ENCODE measurements at regions not wholly inside any gene's neighbourhood (a gene's known extent, or its start where the extent isn't known, plus 50 kb on each side); places are given as distances from the start of the nearest gene placed in this dataset.
"Not testable (repeated sequence)": the region's sequence is repeated elsewhere in the genome, so short reads cannot be mapped to it uniquely, and the experiment has no call there.

DNA sequence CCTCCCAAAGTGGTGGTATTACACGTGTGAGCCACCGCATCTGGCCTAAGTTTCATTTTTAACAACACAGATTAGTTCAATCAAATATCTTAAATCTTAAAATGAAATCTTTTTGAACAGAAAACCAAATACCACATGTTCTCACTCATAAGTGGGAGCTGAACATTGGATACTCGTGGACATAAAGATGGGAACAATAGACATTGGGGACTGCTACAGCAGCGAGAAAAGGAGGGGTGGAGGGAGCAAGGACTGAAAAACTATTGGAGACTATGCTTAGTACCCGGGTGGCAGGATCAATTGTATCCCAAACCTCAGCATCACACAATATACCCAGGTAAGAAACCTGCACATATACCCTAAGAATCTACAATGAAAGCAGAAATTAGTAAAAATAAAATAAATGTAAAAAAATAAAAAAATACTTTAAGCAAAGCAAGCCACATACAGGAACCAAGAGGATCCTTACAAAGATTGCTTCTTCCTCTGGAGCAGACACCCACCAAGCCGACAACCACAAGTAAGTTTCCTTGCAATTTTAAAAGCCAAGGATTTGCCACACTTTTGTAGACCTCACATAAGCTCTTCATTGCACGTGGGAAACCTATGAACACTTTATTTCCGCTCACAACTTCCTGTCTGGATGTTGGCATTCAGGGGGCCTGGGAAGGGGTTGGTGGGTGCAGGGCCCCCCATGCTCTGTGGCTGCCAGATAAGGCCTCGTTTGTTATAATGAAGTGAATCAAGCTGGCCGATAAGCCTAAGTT, 147.9 kb downstream of the MYCN start:
- TF ChIP-seq, protein P1, sequence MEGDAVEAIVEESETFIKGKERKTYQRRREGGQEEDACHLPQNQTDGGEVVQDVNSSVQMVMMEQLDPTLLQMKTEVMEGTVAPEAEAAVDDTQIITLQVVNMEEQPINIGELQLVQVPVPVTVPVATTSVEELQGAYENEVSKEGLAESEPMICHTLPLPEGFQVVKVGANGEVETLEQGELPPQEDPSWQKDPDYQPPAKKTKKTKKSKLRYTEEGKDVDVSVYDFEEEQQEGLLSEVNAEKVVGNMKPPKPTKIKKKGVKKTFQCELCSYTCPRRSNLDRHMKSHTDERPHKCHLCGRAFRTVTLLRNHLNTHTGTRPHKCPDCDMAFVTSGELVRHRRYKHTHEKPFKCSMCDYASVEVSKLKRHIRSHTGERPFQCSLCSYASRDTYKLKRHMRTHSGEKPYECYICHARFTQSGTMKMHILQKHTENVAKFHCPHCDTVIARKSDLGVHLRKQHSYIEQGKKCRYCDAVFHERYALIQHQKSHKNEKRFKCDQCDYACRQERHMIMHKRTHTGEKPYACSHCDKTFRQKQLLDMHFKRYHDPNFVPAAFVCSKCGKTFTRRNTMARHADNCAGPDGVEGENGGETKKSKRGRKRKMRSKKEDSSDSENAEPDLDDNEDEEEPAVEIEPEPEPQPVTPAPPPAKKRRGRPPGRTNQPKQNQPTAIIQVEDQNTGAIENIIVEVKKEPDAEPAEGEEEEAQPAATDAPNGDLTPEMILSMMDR (IDR thresholded peaks at IDR 0.05; ENCODE audit: insufficient read depth, low read depth, low read length, missing control alignments) = no peak
- no peak overlapping the region for H3K4me3 ChIP-seq (ENCODE audit: low read length)
- DNase-seq (ENCODE audit: low read depth) = no peak

DNA sequence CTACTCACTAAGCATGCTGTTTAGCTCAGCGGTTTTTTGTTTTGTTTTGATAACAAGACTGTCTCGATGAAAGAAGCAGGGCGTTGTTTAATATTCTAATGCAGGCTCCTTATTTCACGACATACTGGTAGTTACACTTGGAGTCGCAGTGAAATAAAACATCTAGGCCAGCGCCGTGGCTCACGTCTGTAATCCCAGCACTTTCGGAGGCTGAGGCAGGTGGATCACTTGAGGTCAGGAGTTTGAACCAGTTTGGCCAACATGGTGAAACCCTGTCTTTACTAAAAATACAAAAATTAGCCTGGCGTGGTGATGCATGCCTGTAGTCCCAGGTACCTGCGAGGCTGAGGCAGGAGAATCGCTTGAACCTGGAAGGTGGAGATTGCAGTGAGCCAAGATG, 145.8 kb downstream of the MYCN start:
- not testable (repeated sequence) for H3K4me3 ChIP-seq (ENCODE audit: low read length); DNase-seq (ENCODE audit: low read depth)

DNA sequence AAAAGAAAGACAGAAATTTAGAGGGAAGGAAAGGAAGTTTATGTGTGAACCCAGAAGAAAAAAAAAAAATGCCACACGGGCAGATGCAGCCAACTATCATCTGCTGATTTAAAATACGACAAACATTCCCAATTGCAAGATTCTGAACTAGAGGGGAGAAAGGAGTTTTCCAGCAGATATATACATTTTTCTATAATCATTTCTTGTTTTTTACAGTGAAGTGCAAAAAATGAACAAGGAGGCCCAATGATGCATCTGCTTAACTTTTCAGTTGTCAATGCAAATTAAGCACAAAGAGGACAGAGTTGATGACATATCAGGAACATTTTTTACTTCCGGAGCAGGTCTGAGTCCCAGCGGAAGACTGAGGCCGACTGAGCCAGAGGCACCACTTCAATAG, 144.7 kb downstream of the MYCN start:
- TF ChIP-seq, protein P1 (IDR thresholded peaks at IDR 0.05; ENCODE audit: insufficient read depth, low read depth, low read length, missing control alignments) = no peak
- no peak overlapping the region for H3K4me3 ChIP-seq (ENCODE audit: low read length)
- DNase-seq (ENCODE audit: low read depth) = no peak

DNA sequence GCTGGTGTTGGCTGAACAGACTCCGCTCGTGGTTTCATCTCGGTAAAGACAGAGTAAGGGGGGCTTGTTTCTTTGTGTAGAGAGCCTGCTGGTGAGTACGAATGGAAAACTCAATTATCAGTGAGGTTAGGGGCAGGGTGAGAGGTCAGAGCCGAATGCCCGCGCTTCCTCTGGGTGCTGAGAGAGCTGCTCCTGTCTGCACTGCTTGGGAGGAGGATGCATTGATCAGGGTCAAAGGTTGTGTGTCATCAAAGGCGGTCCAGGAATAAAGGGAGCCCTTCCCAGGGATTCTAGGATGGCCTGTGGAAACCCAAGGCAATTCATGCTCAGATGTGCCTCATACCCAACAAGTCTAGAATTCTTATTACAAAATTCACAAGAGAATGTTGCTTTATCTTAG, 143.9 kb downstream of the MYCN start:
- TF ChIP-seq, protein P1 (IDR thresholded peaks at IDR 0.05; ENCODE audit: insufficient read depth, low read depth, low read length, missing control alignments) = no peak
- no peak for DNase-seq (ENCODE audit: low read depth)
- H3K4me3 ChIP-seq (ENCODE audit: low read length) = no peak overlapping the region

DNA sequence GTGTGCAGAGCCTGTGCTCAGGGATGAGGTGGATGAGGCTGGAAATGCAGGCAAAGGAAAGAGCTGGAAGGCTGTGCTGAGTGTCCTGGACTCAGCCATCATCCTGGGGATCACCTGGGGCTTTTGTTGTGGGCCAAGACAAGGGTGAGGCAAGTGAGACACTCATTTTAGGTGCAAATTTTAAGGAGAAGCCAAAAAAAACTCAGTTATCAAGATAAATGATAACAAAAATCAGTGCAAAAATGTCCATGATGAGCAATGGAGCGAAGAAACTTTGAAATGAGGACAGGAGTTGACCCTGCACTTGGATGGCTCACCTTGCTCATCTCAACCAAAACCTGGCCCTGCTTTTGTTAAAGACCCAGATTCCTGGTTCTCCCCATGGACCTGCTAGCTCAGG, 141.9 kb downstream of the MYCN start:
- TF ChIP-seq, protein P1 (IDR thresholded peaks at IDR 0.05; ENCODE audit: insufficient read depth, low read depth, low read length, missing control alignments) = no peak
- H3K4me3 ChIP-seq (ENCODE audit: low read length) = no peak overlapping the region
- DNase-seq (ENCODE audit: low read depth) = no peak

DNA sequence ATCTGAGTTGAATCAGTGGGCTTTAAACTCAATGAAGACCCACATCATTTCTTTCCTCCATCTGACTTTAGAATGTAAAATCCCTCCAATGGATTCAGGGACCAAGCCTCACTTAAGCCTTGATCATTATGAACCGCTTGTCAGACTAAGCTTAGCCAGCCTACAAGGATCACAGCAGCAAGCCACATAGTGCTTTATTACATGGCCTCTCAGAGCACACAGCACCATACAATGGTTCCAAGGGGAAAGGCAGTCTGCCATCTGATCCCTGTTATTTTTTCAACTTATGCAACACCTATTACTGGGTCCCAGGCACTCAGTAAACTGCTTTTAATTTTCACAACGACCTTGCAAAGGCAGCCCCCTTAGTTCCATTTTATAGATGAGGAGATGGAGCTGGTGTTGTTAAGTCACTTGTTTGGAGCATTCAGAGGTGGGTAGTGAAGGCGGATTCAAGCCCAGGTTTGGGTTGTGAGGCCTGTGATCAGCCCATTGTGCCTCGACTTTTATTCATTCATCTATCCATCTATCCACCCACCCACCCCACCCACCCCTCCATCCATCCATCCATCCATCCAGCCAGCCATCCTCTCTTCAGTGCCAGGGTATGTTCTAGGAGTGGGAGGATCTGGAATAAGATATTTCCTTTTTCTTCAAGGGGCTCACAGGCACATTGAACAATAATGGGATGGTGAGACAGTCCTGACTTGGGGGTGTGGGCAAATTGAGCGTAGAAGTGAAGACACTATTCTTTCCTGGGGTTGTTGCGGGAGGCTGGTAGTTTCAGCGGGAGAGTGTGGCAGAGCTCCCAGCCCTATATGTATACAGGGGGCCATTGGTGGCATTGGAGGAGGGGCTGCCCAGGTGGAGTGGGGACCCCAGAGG, 141.2 kb downstream of the MYCN start:
- TF ChIP-seq, protein P1 (IDR thresholded peaks at IDR 0.05; ENCODE audit: insufficient read depth, low read depth, low read length, missing control alignments) = no peak
- no peak for DNase-seq (ENCODE audit: low read depth)
- H3K4me3 ChIP-seq (ENCODE audit: low read length) = no peak overlapping the region

DNA sequence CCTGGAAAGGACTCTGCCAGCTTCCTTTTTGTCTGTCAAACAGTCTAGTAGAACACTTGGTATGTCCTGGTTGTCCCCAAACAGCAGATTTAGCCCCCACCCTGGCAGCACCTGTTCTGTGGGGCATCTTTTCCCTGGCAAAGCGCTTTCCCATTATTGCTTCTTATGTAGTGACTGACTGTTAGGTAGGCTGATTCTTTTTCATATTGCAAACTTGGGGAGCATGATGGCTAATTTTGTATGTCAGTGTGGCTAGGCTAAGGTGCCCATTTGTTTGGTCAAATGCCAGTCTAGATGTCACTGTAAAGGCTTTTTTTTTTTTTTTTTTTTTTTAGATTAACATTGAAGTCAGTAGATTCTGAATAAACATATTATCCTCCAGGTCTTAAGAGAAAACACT, 140.2 kb downstream of the MYCN start:
- TF ChIP-seq, protein P1 (IDR thresholded peaks at IDR 0.05; ENCODE audit: insufficient read depth, low read depth, low read length, missing control alignments) = no peak
- no peak overlapping the region for H3K4me3 ChIP-seq (ENCODE audit: low read length)
- DNase-seq (ENCODE audit: low read depth) = no peak

All from epithelial cell of esophagus (primary cell).